NCI-H2171 (cell line): ENCODE measurements at regions not wholly inside any gene's neighbourhood (a gene's known extent, or its start where the extent isn't known, plus 50 kb on each side); places are given as distances from the start of the nearest gene placed in this dataset.

Experiments used
- DNase-seq: peaks from one replicate; lab custom pipeline; 2025; lab: John Stamatoyannopoulos, UW

- DNase-seq, result no peak
Measured at GRCh38 chr18:72360634-72361033, 183.5 kb downstream of the CBLN2 start.

- no peak for DNase-seq
Measured at GRCh38 chr18:72342933-72343332, 201.2 kb downstream of the CBLN2 start.

GRCh38 chr18:72339976-72340375 is 204.2 kb downstream of the CBLN2 start:
- no peak for DNase-seq

GRCh38 chr18:72336786-72337185 is 207.4 kb downstream of the CBLN2 start:
- no peak for DNase-seq

GRCh38 chr18:72329533-72329932 is 214.6 kb downstream of the CBLN2 start:
- DNase-seq, result no peak

GRCh38 chr18:72325307-72325706 is 218.8 kb downstream of the CBLN2 start:
- DNase-seq, result no peak

- no peak for DNase-seq
Measured at GRCh38 chr18:72324677-72325076, 219.5 kb downstream of the CBLN2 start.

- no peak for DNase-seq
Measured at GRCh38 chr18:72316497-72316896, 227.6 kb downstream of the CBLN2 start.

- DNase-seq, result no peak
Measured at GRCh38 chr18:72283148-72283925, 260.8 kb downstream of the CBLN2 start.

GRCh38 chr18:72273025-72273424 is 271.1 kb downstream of the CBLN2 start:
- no peak for DNase-seq

- DNase-seq, result no peak
Measured at GRCh38 chr18:72261590-72261989, 282.6 kb downstream of the CBLN2 start.

- no peak for DNase-seq
Measured at GRCh38 chr18:72246076-72246475, 298.1 kb downstream of the CBLN2 start.

- DNase-seq, result no peak
Measured at GRCh38 chr18:72235422-72235821, 308.7 kb downstream of the CBLN2 start.

- DNase-seq, result no peak
Measured at GRCh38 chr18:72233106-72233505, 311.0 kb downstream of the CBLN2 start.

GRCh38 chr18:72232644-72233043 is 311.5 kb downstream of the CBLN2 start:
- DNase-seq, result no peak

GRCh38 chr18:72225958-72226357 is 318.2 kb downstream of the CBLN2 start:
- no peak for DNase-seq

- DNase-seq, result no peak
Measured at GRCh38 chr18:72223733-72224132, 320.4 kb downstream of the CBLN2 start.

GRCh38 chr18:72208920-72209676 is 335.0 kb downstream of the CBLN2 start:
- no peak for DNase-seq

GRCh38 chr18:72207280-72207679 is 336.9 kb downstream of the CBLN2 start:
- DNase-seq, result no peak

GRCh38 chr18:72206814-72207213 is 337.3 kb downstream of the CBLN2 start:
- DNase-seq, result no peak

- DNase-seq, result no peak
Measured at GRCh38 chr18:72201032-72201431, 343.1 kb downstream of the CBLN2 start.

- DNase-seq, result no peak
Measured at GRCh38 chr18:72197591-72197990, 346.6 kb downstream of the CBLN2 start.

GRCh38 chr18:72194072-72194471 is 350.1 kb downstream of the CBLN2 start:
- no peak for DNase-seq
